Mesodermal cell (in vitro differentiated cells): ENCODE measurements at regions not wholly inside any gene's neighbourhood (a gene's known extent, or its start where the extent isn't known, plus 50 kb on each side); places are given as distances from the start of the nearest gene placed in this dataset.

Source experiments
- H3K27ac ChIP-seq: 2 replicates; pipeline ENCODE4 v1.7.0; 2013; ENCODE audit warnings: mild to moderate bottlenecking, low read depth, low read length, moderate library complexity; ENCODE audit not compliant: severe bottlenecking
- H3K36me3 ChIP-seq: 2 replicates; pipeline ENCODE4 v1.7.1; 2013; ENCODE audit warnings: mild to moderate bottlenecking, low read length, moderate library complexity; ENCODE audit not compliant: control insufficient read depth, insufficient read depth
- H3K4me1 ChIP-seq: one replicate; pipeline ENCODE4 v1.7.1; 2013; ENCODE audit warnings: mild to moderate bottlenecking, low read length; ENCODE audit not compliant: insufficient read depth, control insufficient read depth, poor library complexity, severe bottlenecking
- H3K4me3 ChIP-seq: 2 replicates; pipeline ENCODE4 v1.7.0; 2013; ENCODE audit warnings: low read length, control low read depth, mild to moderate bottlenecking; ENCODE audit not compliant: insufficient read depth, poor library complexity, severe bottlenecking; ENCODE audit errors: extremely low read depth
- H3K9me3 ChIP-seq: 2 replicates; pipeline ENCODE4 v1.7.1; 2013; ENCODE audit warnings: mild to moderate bottlenecking, low read length, moderate library complexity; ENCODE audit not compliant: control insufficient read depth
- WGBS, 2 experiments: methylation state at CpG; one replicate each; pipeline ENCODE4 v1.1.5; 2013; ENCODE audit warnings: missing lambda C conversion rate in 2 of 2; ENCODE audit not compliant: insufficient coverage in 2 of 2; 5-methylcytosine and 5-hydroxymethylcytosine counted together

- 100% methylated on average over 1 of the region's 1 CpG; no CpG with 5 or more reads in 1 of the 2 experiments for WGBS, 2 experiments
- H3K4me3 ChIP-seq: no peak overlapping the region
- no peak overlapping the region for H3K27ac ChIP-seq
- H3K4me1 ChIP-seq: peaks cover 7% of the 10 kb centered on the region
- no peaks in the 10 kb centered on the region for H3K36me3 ChIP-seq
- no peaks in the 10 kb centered on the region for H3K9me3 ChIP-seq
Observed at GRCh38 chr13:61728471-61728870, 312.8 kb upstream of the PCDH20 start.

DNA sequence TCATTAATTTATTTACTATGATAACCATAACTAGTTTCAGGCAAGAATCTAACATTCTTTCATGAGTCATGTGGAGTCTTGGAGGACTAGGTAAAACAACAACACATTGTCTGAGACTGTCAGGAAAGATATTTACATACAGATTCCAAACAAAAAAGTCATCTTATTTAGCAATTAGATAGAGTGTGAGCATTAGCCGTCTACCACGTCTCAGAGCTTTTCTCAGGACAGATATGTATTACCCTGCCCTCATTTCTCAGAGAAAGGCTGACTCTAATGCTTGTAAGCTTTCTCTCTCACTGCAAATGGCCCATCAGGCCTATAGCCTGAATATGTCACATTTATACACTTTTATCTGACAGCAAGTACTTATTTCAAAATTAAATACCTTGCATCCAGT lies 312.1 kb upstream of the PCDH20 start:
- 70% methylated on average over 2 of the region's 2 CpGs; no CpG with 5 or more reads in 1 of the 2 experiments for WGBS, 2 experiments
- no peaks in the 10 kb centered on the region for H3K9me3 ChIP-seq
- H3K27ac ChIP-seq: peak overlapping the region; percentile 53
- H3K36me3 ChIP-seq: no peaks in the 10 kb centered on the region
- H3K4me3 ChIP-seq: no peak overlapping the region
- H3K4me1 ChIP-seq: peaks cover 7% of the 10 kb centered on the region

- Histone ChIP-seq H3K9me3 (no peaks in the 10 kb centered on the region), H3K27ac (no peak overlapping the region), H3K4me1 (peaks cover 7% of the 10 kb centered on the region), H3K4me3 (no peak overlapping the region), H3K36me3 (no peaks in the 10 kb centered on the region)
Observed at GRCh38 chr13:61725806-61726205, 310.2 kb upstream of the PCDH20 start.

- no peak overlapping the region for H3K27ac ChIP-seq
- no CpG with 5 or more reads among the region's 2 CpGs for WGBS, 2 experiments
- H3K9me3 ChIP-seq: no peaks in the 10 kb centered on the region
- no peak overlapping the region for H3K4me3 ChIP-seq
- H3K36me3 ChIP-seq: no peaks in the 10 kb centered on the region
- H3K4me1 ChIP-seq: no peaks in the 10 kb centered on the region
Observed at GRCh38 chr13:61722119-61722518, 306.5 kb upstream of the PCDH20 start.

- Histone ChIP-seq H3K4me1 (no peaks in the 10 kb centered on the region), H3K4me3 (no peak overlapping the region), H3K9me3 (no peaks in the 10 kb centered on the region), H3K27ac (no peak overlapping the region), H3K36me3 (no peaks in the 10 kb centered on the region)
- no CpG with 5 or more reads among the region's 1 CpG for WGBS, 2 experiments
Observed at GRCh38 chr13:61712621-61713020, 297.0 kb upstream of the PCDH20 start.

GRCh38 chr13:61709258-61709657 lies 293.6 kb upstream of the PCDH20 start:
- H3K4me1 ChIP-seq: no peaks in the 10 kb centered on the region
- H3K4me3 ChIP-seq: no peak overlapping the region
- WGBS, 2 experiments: 100% methylated on average over 1 of the region's 1 CpG; no CpG with 5 or more reads in 1 of the 2 experiments
- H3K9me3 ChIP-seq: no peaks in the 10 kb centered on the region
- H3K27ac ChIP-seq: no peak overlapping the region
- H3K36me3 ChIP-seq: no peaks in the 10 kb centered on the region

DNA sequence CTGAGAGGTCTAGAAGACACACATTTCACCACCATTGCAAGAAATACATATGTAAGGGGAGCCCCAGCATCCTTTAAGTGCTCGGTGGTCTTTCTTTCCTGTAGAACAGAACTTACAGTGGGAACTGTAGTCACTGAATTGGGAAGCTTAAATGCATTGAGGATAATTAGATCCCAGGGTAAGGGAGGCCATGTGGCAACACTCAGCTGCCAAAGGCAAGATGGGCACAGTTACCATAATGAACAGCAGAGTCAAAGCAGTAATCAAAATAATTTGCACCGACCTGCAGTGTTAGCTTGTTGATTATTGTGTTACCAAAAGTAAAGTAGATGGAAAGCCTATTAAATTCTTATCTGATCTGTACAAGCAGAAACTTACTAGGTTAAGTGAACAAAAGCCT lies 291.2 kb upstream of the PCDH20 start:
- Histone ChIP-seq H3K27ac (no peak overlapping the region), H3K4me3 (no peak overlapping the region), H3K9me3 (no peaks in the 10 kb centered on the region), H3K36me3 (no peaks in the 10 kb centered on the region), H3K4me1 (no peaks in the 10 kb centered on the region)
- 100% methylated on average over 1 of the region's 2 CpGs; no CpG with 5 or more reads in 1 of the 2 experiments for WGBS, 2 experiments

DNA sequence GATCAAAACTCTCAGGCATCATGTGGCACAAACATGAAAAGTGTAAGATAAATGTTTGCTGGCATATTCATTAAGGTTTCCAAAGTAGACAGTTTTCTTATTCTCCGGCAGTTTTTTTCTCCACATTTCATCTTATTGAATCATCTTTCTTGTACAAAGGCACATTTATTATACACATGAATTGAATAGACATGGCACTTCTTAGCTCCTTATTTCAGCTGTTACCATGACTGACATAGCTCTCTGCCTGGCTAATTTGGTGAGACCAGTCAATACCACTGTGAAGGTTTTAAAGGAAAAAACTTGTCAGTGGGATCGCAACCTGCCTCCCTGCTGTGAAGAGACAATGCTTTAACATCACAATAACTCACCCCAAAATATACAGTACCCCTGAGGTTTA lies 285.0 kb upstream of the PCDH20 start:
- Histone ChIP-seq H3K9me3 (no peaks in the 10 kb centered on the region), H3K36me3 (no peaks in the 10 kb centered on the region), H3K27ac (no peak overlapping the region), H3K4me1 (no peaks in the 10 kb centered on the region), H3K4me3 (no peak overlapping the region)
- 67% methylated on average over 1 of the region's 2 CpGs; no CpG with 5 or more reads in 1 of the 2 experiments for WGBS, 2 experiments

DNA sequence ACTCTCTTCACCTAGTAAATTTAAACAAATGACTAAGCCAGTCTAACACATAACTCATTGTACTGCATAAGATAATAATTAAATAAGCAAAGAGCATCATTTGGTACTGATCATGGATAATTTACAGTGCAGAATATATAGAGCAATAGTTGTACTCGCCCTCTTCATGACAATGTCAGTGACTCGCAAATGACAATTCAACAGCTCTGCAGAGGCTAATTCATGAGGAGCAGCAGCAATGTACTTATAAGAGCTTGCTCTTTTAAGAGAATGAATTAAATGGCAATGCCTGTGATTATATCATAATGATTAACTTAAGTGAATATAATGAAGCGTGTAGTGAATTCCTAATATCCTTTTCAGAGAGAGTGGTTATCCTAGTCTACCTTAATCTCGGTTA lies 284.5 kb upstream of the PCDH20 start:
- H3K27ac ChIP-seq: no peak overlapping the region
- 98 to 100% methylated on average over 2 to 4 of the region's 4 CpGs for WGBS, 2 experiments
- H3K4me3 ChIP-seq: no peak overlapping the region
- H3K9me3 ChIP-seq: no peaks in the 10 kb centered on the region
- H3K4me1 ChIP-seq: no peaks in the 10 kb centered on the region
- no peaks in the 10 kb centered on the region for H3K36me3 ChIP-seq

DNA sequence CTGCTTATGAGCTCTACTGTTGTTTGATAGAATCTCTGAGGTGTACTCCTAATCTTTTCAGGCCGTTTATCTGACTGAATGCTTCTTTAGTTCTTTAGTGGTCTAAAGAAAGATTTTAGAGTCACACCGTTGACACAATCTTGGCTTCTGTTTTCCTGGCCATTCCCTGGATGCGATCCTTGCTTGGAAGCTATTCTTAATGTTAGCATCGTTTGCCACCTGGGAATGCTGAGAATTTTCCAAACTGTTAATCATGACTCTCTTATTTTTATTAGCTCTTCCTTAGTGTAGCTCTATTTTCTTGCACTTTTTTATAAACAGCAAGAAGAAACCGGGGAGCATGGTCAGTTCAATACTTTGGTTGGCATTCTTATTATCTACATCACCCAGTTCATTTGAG lies 281.0 kb upstream of the PCDH20 start:
- Histone ChIP-seq H3K4me1 (no peaks in the 10 kb centered on the region), H3K4me3 (no peak overlapping the region), H3K36me3 (no peaks in the 10 kb centered on the region), H3K27ac (no peak overlapping the region), H3K9me3 (no peaks in the 10 kb centered on the region)
- 72 to 84% methylated on average over 3 to 4 of the region's 5 CpGs for WGBS, 2 experiments

GRCh38 chr13:61695147-61695546 lies 279.5 kb upstream of the PCDH20 start:
- no peaks in the 10 kb centered on the region for H3K36me3 ChIP-seq
- no peaks in the 10 kb centered on the region for H3K9me3 ChIP-seq
- no CpG with 5 or more reads among the region's 2 CpGs for WGBS, 2 experiments
- no peak overlapping the region for H3K4me3 ChIP-seq
- H3K27ac ChIP-seq: no peak overlapping the region
- no peaks in the 10 kb centered on the region for H3K4me1 ChIP-seq

GRCh38 chr13:61692691-61693090 lies 277.0 kb upstream of the PCDH20 start:
- Histone ChIP-seq H3K4me1 (no peaks in the 10 kb centered on the region), H3K36me3 (no peaks in the 10 kb centered on the region), H3K9me3 (no peaks in the 10 kb centered on the region), H3K4me3 (no peak overlapping the region), H3K27ac (no peak overlapping the region)
